ENCODE measurements at regions not wholly inside any gene's neighbourhood (a gene's known extent, or its start where the extent isn't known, plus 50 kb on each side); places are given as distances from the start of the nearest gene placed in this dataset.

GRCh38 chr11:70762810-70763209 is 364.5 kb downstream of the CTTN start:
- TF ChIP-seq CTCF (IDR thresholded peaks at IDR 0.05) (no peak), EZH2phosphoT487 (IDR thresholded peaks at IDR 0.05) (no peak), EZH2 (IDR thresholded peaks at IDR 0.05) (no peak)

Data from neural progenitor cell (in vitro differentiated cells).